ENCODE measurements at regions not wholly inside any gene's neighbourhood (a gene's known extent, or its start where the extent isn't known, plus 50 kb on each side); places are given as distances from the start of the nearest gene placed in this dataset.
"Not testable (repeated sequence)": the region's sequence is repeated elsewhere in the genome, so short reads cannot be mapped to it uniquely, and the experiment has no call there.

- DNase-seq, result no peak
Observed at GRCh38 chr5:167915237-167915636, 376.2 kb upstream of the WWC1 start.

GRCh38 chr5:167916261-167916691, 375.2 kb upstream of the WWC1 start:
- no peak for DNase-seq

GRCh38 chr5:167916706-167917105, 374.7 kb upstream of the WWC1 start:
- DNase-seq, result peak in 1 of 2 donors; percentile 9

- DNase-seq, result no peak
Observed at GRCh38 chr5:167918184-167918812, 373.1 kb upstream of the WWC1 start.

- no peak for DNase-seq
Observed at GRCh38 chr5:167918813-167919483, 372.5 kb upstream of the WWC1 start.

- no peak for DNase-seq
Observed at GRCh38 chr5:167920589-167920988, 370.9 kb upstream of the WWC1 start.

- DNase-seq, result no peak
Observed at GRCh38 chr5:167921796-167922195, 369.6 kb upstream of the WWC1 start.

GRCh38 chr5:167923396-167923795, 368.0 kb upstream of the WWC1 start:
- no peak for DNase-seq

- no peak for DNase-seq
Observed at GRCh38 chr5:167929841-167930240, 361.6 kb upstream of the WWC1 start.

GRCh38 chr5:167934551-167934971, 356.9 kb upstream of the WWC1 start:
- no peak for DNase-seq

GRCh38 chr5:167936022-167936421, 355.4 kb upstream of the WWC1 start:
- no peak for DNase-seq

- no peak for DNase-seq
Observed at GRCh38 chr5:167936944-167937634, 354.4 kb upstream of the WWC1 start.

GRCh38 chr5:167937635-167937998, 353.8 kb upstream of the WWC1 start:
- no peak for DNase-seq

- DNase-seq, result no peak
Observed at GRCh38 chr5:167939686-167940085, 351.8 kb upstream of the WWC1 start.

GRCh38 chr5:167940911-167941310, 350.5 kb upstream of the WWC1 start:
- no peak for DNase-seq

GRCh38 chr5:167941556-167941955, 349.9 kb upstream of the WWC1 start:
- not testable (repeated sequence) for DNase-seq

- DNase-seq, result no peak
Observed at GRCh38 chr5:167943343-167943742, 348.1 kb upstream of the WWC1 start.

GRCh38 chr5:167944121-167944852, 347.2 kb upstream of the WWC1 start:
- no peak for DNase-seq

GRCh38 chr5:167945542-167946384, 345.7 kb upstream of the WWC1 start:
- no peak for DNase-seq

- DNase-seq, result no peak
Observed at GRCh38 chr5:167947306-167947705, 344.1 kb upstream of the WWC1 start.

GRCh38 chr5:167948251-167948650, 343.2 kb upstream of the WWC1 start:
- no peak for DNase-seq

GRCh38 chr5:167949435-167949834, 342.0 kb upstream of the WWC1 start:
- DNase-seq, result no peak
